Endothelial cell of umbilical vein (primary cell): ENCODE measurements at regions not wholly inside any gene's neighbourhood (a gene's known extent, or its start where the extent isn't known, plus 50 kb on each side); places are given as distances from the start of the nearest gene placed in this dataset.

Experiments used
- BruUV-seq: library from RNA; stranded (reverse); fragments of 400-500 nt; replicated peaks from 2 replicates; lab custom pipeline; 2021; lab: Mats Ljungman, UMichigan
- CTCF ChIA-PET: fragments of 300-600, 350-600 bp; sonication (Branson Sonifier 250); formaldehyde crosslinking; loops from one replicate; lab custom pipeline; 2021; ENCODE audit warnings: antibody characterized with exemption, inconsistent platforms; lab: Charles Lee
- POLR2A ChIA-PET: fragments of 300-600, 350-600 bp; sonication (Branson Sonifier 250); formaldehyde crosslinking; loops from one replicate; lab custom pipeline; 2021; ENCODE audit warnings: antibody characterized with exemption, inconsistent platforms; lab: Charles Lee
- DNase-seq: peaks from one replicate; pipeline ENCODE4 v3.0.0-alpha.2; 2011; ENCODE audit warnings: low read depth, low spot score
- FAIRE-seq: peaks from 2 replicates; lab custom pipeline; 2011; peaks lifted over from hg19 to GRCh38; lab: Jason Lieb, UNC
- H2AFZ ChIP-seq: 2 replicates; pipeline ENCODE4 v1.6.0; 2012; ENCODE audit warnings: low read depth, low read length, control low read depth, inconsistent platforms
- H3K27ac ChIP-seq: 2 replicates; pipeline ENCODE4 v1.5.1; 2011; ENCODE audit warnings: low read depth, mild to moderate bottlenecking, control low read depth, low read length, moderate library complexity; ENCODE audit not compliant: insufficient read depth
- H3K27me3 ChIP-seq, 2 experiments: 2 replicates each; pipeline versions ENCODE4 v1.6.0 to v1.6.1; 2011; ENCODE audit warnings: low read length in 2 of 2, mixed read lengths in 1 of 2; ENCODE audit not compliant: control insufficient read depth in 2 of 2, insufficient read depth in 2 of 2
- H3K36me3 ChIP-seq, 2 experiments: 2 replicates in 1 of 2; 3 replicates in 1 of 2; pipeline ENCODE4 v1.5.1; 2011; ENCODE audit warnings: low read length in 2 of 2, mild to moderate bottlenecking in 1 of 2, moderate library complexity in 1 of 2; ENCODE audit not compliant: control insufficient read depth in 2 of 2, insufficient read depth in 2 of 2; ENCODE audit errors: extremely low read depth in 1 of 2
- H3K4me1 ChIP-seq: 3 replicates; pipeline ENCODE4 v1.5.1; 2011; ENCODE audit warnings: mild to moderate bottlenecking, low read length; ENCODE audit not compliant: control insufficient read depth, insufficient read depth; ENCODE audit errors: extremely low read depth
- H3K4me2 ChIP-seq: 2 replicates; pipeline ENCODE4 v1.6.1; 2011; ENCODE audit warnings: low read length, control low read depth, mixed read lengths; ENCODE audit not compliant: insufficient read depth
- H3K4me3 ChIP-seq, 3 experiments: fragments of 200-600 bp in 1 of 3; sonication (generic), shearing (Covaris generic) in 1 of 3; replicated peaks in 1 of 3; 2 replicates each; pipeline ENCODE4 v1.5.1; 2011 to 2016; ENCODE audit warnings: control low read depth in 3 of 3, low read length in 3 of 3, mild to moderate bottlenecking in 2 of 3, inconsistent platforms in 1 of 3, low read depth in 1 of 3, moderate library complexity in 1 of 3; ENCODE audit not compliant: insufficient read depth in 1 of 3
- H3K79me2 ChIP-seq: 2 replicates; pipeline ENCODE4 v1.6.0; 2012; ENCODE audit warnings: low read length, inconsistent platforms; ENCODE audit not compliant: control insufficient read depth, insufficient read depth
- H3K9ac ChIP-seq: replicated peaks from 2 replicates; pipeline ENCODE3; 2011; ENCODE audit warnings: low read length, control low read depth; ENCODE audit not compliant: insufficient read depth; ENCODE audit errors: extremely low read depth
- H3K9me1 ChIP-seq: replicated peaks from 3 replicates; pipeline ENCODE4 v1.6.0; 2011; ENCODE audit warnings: mild to moderate bottlenecking, low read length; ENCODE audit not compliant: control insufficient read depth, insufficient read depth; ENCODE audit errors: extremely low read depth
- H3K9me3 ChIP-seq: replicated peaks from 2 replicates; pipeline ENCODE4 v1.5.1; 2012; ENCODE audit warnings: low read length, inconsistent platforms; ENCODE audit not compliant: control insufficient read depth, insufficient read depth
- H4K20me1 ChIP-seq: replicated peaks from 2 replicates; pipeline ENCODE3; 2011; ENCODE audit warnings: mild to moderate bottlenecking, low read length; ENCODE audit not compliant: control insufficient read depth, insufficient read depth; ENCODE audit errors: extremely low read depth
- EZH2 ChIP-seq: IDR thresholded peaks from 2 replicates; pipeline ENCODE4 v1.6.1; 2012; ENCODE audit warnings: borderline replicate concordance, low read depth, mild to moderate bottlenecking, moderate library complexity, low read length, inconsistent platforms; ENCODE audit not compliant: severe bottlenecking
- FOS ChIP-seq: IDR thresholded peaks from 2 replicates; pipeline ENCODE4 v1.6.1; 2011; ENCODE audit warnings: mild to moderate bottlenecking, low read length, moderate library complexity, borderline replicate concordance; ENCODE audit not compliant: insufficient read depth
- JUN ChIP-seq: IDR thresholded peaks from 2 replicates; pipeline ENCODE4 v1.6.1; 2011; ENCODE audit warnings: borderline replicate concordance, low read depth; ENCODE audit not compliant: insufficient read length, insufficient read depth
- MYC ChIP-seq: IDR thresholded peaks from one replicate; pipeline ENCODE4 v1.6.1; 2011; ENCODE audit warnings: mild to moderate bottlenecking, low read depth, low read length
- POLR2A ChIP-seq: IDR thresholded peaks from 2 replicates; pipeline ENCODE4 v1.6.1; 2012; ENCODE audit warnings: low read depth, mild to moderate bottlenecking, control low read depth, low read length
- dilution Hi-C: fragments of 300-500 bp; cut with MboI; formaldehyde crosslinking; loops from one replicate; pipeline ENCODE4 v1.15.0; 2019; ENCODE audit warnings: low sequenced_read_pairs; ENCODE audit not compliant: extremely low pct_ligation_motif_present
- intact Hi-C: fragments of 100-400 bp; cut with micrococcal nuclease; formaldehyde crosslinking; loops from one replicate; pipeline ENCODE4 v1.10.0; 2022

DNA sequence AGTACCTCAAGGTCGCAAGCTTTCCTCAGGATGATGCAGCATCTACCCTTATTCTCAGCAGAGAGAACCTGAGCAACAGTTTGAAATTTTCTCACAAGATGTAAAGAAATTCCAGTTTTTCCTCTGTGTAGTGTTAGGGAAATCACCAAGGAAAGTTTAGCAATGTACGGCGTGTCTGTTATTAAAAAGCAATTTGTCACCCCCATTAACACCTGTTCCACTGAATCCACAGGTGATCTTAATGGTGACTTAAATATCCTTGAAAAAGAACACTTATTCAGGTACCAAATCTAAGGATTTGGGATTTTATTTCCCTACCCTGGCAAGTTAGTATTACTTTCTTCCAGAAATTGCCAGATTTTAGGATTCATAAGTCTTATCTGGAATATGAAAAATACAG, 77.9 kb upstream of the ATP10B start:
- intact Hi-C loops (no loop called here), dilution Hi-C loops (no loop called here)
- POLR2A ChIA-PET, result no interaction called here
- Histone ChIP-seq H3K9me1 (no peaks in the 10 kb centered on the region), H3K9me3 (peaks cover 8% of the 10 kb centered on the region), H3K27me3 (no peaks in the 10 kb centered on the region), H3K27ac (no peak overlapping the region), H3K4me1 (no peaks in the 10 kb centered on the region), H3K79me2 (no peaks in the 10 kb centered on the region), H2AFZ (no peak overlapping the region), H3K9ac (no peak overlapping the region), H4K20me1 (no peaks in the 10 kb centered on the region), H3K36me3 (no peaks in the 10 kb centered on the region), H3K4me2 (no peak overlapping the region), H3K4me3 (no peak overlapping the region)
- TF ChIP-seq EZH2, result no peak
- TF ChIP-seq MYC, result no peak
- no peak for TF ChIP-seq JUN
- no peak for TF ChIP-seq POLR2A
- no peak for FAIRE-seq
- CTCF ChIA-PET, result interaction anchor here (0.7 kb wide), 1 partner anchor 110 kb away, joined by 3 read pairs; no protein-coding TSS in a partner anchor
- DNase-seq, result no peak
- no TSS peak for BruUV-seq

DNA sequence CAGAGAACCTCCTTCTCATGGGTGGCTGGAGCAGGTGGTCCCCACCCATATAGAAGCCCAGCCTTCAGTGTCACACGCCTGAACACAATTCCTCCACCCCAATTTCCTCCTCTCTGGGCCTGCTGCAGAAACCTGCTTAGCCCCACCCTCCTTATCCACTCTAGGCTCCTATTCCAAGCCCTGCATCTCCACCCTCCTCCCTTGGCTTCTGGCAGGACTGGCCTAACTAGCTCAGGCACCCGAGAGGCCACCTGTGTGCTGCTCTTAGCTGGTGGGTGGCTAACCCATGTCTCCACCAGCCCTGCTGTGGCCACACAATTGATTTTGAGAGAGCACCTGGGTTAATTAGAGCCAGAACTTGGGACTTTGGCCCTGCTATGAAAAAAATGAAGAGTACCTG, 77.3 kb upstream of the ATP10B start:
- Histone ChIP-seq H3K79me2 (no peaks in the 10 kb centered on the region), H3K9me3 (peaks cover 6% of the 10 kb centered on the region), H3K4me3 (no peak overlapping the region), H3K4me1 (no peaks in the 10 kb centered on the region), H3K4me2 (no peak overlapping the region), H3K36me3 (no peaks in the 10 kb centered on the region), H2AFZ (no peak overlapping the region), H3K27me3 (no peaks in the 10 kb centered on the region), H4K20me1 (no peaks in the 10 kb centered on the region), H3K9ac (no peak overlapping the region), H3K27ac (no peak overlapping the region), H3K9me1 (no peaks in the 10 kb centered on the region)
- POLR2A ChIA-PET, result no interaction called here
- CTCF ChIA-PET, result interaction anchor here (0.7 kb wide), 1 partner anchor 111 kb away, joined by 3 read pairs; no protein-coding TSS in a partner anchor
- dilution Hi-C loops, result no loop called here
- no TSS peak for BruUV-seq
- intact Hi-C loops, result no loop called here
- FAIRE-seq (no peak), DNase-seq (no peak)
- no peak for TF ChIP-seq FOS
